Mesenteric fat pad (tissue), 1 donor: ENCODE measurements at regions not wholly inside any gene's neighbourhood (a gene's known extent, or its start where the extent isn't known, plus 50 kb on each side); places are given as distances from the start of the nearest gene placed in this dataset.

Experiments
- DNase-seq: peaks from one replicate; pipeline ENCODE4 v3.0.0-alpha.2; 2020; ENCODE audit warnings: low spot score
- donor health status: DM: yes; HTN: yes; CAD: no.

DNA sequence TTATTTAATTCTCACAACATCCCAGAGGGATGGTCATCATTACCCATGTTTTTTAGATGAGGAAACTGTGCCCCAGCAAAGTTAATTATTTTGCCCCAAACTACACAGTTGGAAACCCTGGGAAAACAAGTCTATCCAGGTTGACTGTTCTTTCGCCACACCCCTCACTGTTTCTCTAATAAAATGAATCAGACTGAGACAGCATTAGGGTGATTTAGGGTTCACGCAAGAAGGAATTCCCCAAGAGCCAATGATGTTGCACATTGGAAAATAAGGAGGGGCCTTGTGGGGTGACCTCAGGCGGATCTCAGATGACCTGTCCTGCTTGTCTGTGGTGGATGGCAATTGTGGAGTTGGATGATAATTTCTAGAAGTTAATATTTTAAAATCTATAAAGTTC is 135.7 kb upstream of the TBX20 start:
- no peak for DNase-seq

DNA sequence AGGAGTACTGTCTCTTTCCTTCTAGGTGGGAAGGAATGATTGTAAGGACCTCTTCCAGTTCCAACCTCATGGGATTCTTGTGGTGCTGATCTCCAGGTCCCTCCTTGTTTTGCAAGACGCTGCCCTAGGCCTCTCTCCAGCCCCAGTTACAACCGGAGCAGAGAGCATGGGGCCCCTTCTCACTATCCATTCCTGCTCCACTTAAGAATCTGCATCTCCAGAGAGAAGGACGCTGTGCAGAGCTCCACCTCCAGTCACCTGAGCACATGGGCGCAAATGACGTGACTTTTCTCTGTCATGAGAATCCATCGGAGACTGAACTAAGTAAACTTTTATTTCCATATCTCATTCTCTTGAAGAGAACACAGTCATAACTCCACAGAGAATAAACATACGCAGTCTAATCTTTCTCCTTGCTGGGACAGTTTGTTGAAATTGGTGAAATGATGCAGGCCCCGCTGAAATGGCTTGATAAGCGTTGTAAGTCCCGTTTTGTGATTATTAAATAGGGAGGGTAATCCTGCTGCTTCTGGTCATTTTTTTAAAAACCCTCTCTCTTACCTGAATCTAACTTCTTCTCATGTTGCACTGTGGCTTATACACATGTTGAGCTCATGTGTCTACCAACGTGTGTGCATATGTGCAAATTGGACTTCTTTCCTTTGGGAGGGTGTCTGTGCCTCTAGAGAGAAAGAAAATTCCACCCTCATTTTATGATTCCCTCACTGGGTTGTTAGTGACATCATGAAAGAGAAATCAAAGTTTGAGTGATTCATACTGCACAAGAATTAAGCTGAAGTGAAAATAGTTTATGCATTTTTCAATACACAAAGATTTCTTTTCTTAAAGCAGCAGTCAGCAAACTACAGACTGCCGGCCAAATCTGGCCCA is 133.2 kb upstream of the TBX20 start:
- DNase-seq: no peak

DNA sequence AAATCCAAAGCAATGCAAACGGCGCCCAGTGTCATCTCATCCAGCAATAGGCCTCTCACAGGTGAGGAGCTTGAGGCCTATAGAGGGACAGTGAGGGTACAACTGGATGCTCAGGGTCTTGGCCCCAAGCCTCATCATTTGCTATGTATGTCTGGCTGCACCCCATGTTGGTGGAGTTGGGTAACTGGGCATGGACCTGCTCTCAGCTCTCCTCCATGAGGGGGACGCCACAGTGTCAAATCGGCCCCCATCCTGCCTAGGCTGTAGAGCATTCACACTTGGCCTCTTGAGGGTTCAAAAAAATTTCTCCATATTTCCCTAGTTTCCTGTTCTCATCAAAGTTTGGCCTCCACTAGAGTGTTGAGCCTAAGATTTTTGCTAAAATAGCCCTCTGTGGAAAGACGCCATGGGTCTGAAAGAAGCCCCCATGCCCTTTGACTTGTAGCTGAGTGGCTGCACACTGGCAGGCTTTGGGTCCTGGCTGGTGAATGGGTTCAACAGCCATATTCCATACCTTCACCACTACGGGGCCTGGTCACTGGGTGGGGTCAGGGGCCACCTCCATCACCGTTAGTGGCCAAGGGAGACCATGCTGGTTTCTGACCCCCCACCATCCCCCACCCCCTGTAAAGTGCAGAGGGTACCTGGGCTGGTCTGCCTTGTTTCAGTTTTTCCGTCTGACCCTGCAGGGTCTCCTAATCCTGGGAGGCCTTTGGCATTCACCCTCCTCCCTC is 132.3 kb upstream of the TBX20 start:
- DNase-seq: no peak

DNA sequence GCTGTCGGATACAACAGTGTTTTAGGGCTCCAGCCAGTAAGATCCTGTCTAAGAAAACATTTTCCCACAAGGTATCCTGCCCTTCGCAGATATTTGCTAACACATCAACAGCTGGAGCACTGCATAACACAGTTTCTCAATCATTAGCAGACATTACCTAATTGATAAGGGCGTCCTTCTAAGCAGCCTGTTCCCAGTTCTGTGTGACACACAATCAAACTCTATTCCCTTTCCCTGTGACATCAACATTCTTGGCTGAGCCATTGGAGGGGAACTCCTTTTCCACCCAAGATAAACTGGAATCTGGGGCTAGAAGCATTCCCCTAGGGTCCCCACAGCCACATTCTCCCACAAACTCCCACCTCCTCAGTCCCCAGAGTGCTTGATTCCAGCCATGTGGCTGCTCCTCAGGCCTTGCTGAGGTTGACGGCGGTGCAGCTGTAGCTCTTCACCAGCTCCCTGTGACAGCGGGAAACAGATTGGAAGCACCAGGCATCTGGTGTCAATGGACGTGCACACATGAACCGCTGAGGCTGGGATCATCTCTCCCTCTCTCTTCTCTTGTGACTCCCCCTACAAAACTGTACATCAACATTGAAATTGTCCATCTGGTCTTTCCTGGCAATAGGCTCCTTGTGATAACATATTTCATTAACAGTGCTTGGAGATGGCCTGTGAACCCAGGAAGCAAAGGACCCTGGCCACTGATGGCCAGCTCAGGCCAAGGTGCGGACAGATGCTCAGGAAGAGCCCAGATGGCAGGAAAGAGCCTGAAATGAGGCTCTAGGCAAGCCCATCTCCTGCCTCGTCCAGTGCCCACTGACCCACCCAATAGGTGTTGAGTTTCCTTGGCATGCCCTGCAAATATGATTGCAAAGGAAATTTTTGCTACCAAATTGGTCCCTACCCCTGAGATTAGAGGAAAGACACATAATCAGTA is 131.1 kb upstream of the TBX20 start:
- no peak for DNase-seq

DNA sequence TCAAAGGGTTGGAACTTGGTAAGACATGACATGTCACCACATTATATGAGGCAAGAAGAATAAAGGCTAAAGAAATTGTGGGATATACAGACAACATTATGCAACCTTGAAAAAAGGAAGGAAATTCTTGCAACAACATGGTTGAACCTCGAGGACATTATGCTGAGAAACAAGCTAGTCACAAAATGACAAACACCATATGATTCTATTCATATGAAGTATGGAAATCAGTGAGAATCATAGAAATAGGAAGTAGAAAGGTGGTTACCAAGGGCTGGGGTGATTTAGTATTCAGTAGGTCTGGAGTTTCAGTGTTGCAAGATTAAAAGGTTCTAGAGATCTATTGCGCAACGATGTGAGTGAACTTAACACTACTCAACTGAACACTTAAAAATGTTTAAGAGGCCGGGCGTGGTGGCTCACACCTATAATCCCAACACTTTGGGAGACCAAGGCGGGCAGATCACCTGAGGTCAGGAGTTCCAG is 126.9 kb upstream of the TBX20 start:
- DNase-seq: no peak

DNA sequence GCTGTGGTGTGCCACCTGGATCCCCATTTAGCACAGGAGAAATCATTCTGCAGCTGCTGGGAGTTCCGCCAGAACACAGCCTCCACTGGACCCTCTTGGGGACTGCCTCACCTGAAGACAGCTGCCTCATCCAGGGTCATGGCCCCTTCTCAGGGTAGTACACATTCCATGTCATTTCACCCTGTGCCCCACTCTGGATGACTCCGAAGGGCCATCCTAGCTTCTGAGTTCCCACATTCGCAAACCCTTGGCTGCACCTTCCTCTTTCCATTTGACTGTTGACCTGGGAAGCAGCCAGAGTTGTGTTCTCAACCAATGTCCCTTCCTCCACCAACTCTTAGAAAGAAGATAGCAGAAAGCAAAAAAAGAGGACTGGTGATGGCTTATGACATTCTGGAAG is 125.6 kb upstream of the TBX20 start:
- DNase-seq: no peak

DNA sequence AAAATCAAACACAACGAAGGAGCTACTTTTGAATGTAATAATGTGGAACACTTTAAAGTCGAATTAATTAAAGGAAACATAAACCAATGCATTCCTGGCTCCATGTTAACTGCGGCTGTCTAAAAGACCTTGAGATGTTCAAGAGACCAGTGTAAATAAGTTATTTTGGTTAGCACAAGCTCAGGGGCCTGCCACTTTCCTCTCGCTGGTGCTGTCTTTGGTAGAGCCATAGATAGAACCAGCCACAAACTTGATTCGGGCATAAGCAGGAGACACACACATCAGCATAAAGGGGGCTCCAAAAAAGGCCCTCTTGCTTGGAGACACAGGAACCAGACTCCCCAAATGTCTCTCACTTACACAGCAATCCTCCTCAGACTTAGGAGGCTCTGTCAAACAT is 121.6 kb upstream of the TBX20 start:
- no peak for DNase-seq

DNA sequence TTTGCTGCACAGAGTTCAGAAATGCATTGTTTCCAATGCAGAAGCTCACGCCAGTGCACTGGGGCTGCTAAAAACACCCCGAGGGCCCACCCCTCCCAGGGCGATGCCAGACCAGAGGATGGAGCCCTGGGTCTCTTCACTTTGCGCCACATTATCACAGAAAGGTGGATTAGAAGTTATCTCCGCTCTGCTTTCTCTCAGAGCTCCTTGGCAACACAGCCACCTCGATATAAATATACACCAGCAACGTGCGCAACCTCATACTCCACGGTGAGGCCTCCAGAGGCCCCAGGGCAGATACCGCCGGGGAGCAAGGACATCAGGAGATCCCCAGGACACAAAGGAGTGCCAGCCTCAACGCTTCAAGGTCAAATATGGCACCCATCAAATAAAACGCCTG is 121.0 kb upstream of the TBX20 start:
- DNase-seq: no peak

DNA sequence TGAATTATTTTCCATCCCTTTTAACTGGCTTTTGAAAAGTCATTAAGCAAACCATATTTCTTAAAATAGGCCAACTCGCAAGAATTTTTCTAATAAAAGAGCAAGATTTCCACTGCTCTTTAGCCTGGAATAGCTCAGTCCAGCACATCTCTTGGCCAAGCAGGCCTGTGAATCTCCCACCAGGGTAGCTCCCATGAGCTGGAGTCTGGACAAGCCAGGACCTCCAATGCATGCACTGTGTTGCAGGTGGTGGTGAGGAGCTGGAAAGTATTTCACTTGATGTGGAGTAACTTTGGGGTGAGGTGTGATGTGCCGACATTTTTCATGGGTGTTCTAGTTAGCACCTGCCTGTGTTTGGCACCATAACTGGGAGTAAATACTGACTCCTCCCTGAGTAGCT is 117.3 kb upstream of the TBX20 start:
- no peak for DNase-seq

DNA sequence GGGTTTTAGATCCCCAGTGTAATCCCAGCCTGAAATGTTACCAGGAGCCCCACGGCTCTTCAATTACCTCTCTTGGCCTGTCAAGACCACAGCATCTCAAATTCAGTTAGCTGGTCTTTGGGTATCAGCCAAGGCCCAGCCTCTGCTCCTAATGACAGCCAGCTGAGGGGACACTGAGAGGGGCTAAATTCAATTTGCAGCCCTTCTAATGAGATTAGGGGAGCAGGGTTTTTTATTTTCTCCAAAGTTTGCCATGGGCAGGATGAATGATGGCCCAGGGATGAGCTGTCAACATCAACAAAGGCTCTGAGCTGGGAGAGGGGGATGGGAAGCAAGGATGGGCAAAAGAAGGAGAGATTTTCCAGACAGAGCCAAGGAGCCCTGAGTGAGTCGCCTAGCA is 116.8 kb upstream of the TBX20 start:
- no peak for DNase-seq

DNA sequence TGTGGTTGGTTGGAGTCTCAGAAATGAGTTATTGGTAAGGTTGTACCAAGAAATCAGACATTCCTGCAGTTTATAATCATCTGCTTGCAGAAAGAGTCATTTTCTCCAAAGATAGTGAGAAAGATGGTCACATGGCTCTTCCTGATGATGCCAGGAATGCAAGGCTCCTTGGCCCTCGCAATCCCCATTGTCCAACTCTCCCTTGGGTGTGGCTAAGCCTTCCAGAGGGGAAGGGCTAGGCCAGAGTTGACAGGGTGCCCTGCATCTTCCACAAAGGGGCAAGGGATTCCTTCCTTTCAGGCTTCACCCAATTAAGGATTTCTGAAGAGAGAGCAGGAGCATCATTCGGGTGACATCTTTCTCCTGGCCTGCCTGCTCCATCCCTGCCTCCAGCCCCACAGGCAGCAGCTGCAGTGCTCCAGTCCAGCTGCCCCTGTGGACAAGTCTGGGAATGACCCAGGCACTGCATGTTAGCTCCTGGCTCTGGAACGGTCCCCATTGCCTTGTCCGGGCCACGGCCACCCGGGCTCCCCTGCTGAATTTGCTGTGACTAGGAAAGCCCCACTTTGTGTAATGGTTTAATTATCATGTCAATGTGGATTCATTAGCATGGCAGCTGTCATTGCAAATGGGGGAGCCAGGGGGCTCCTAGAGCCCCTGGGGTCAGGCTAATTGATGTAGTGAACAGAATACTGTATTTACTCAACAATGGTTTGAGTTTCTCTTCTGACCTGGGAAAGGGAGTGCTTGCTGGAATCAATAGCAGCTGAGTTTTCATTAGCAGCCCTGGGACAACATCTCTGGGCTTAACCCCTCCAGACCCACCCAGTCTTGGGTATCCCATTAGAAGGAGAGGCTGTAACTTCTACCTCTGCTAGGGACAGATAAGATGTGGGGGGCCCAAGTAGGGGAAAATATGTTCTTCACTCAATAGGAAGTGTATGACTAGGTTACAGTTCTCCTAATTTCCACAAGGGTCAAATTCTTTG is 112.6 kb upstream of the TBX20 start:
- DNase-seq: no peak

DNA sequence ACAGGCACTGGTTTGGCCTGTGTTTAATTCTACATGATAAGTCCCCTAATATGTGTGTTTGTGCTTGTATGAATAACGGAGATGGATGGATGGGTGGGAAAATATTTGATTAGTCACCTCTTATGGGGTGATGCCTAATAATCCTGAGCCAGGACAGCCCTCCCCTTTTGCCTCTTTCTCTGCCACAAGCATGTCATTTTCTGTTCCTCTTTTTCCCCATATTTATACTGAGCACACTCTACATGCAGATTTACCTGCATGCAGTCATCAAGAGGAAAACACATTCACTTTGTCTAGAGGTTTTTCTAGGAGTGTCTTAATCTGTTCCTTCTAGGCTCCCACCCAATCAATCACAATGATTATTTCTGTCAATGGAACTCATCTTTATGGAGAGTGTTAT is 111.6 kb upstream of the TBX20 start:
- DNase-seq: no peak

DNA sequence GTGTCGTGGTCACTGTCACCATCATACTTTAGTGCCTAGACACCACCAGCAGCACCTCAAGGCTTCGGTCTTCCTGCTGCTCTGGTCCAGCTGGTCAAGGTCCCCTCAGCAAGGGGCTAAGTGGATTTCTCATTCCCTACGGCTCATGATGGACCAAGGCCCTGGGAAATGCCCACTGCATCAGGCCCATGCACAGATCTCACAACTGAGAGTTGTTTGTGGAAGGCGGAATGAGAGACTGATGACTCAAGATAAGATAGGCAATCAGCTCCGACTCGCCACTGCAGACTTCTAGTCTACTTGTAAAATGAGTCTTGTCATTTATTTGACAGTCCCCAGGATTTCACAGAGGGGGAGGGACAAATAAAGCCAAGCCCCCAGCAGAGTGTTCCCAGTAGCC is 108.4 kb upstream of the TBX20 start:
- no peak for DNase-seq

DNA sequence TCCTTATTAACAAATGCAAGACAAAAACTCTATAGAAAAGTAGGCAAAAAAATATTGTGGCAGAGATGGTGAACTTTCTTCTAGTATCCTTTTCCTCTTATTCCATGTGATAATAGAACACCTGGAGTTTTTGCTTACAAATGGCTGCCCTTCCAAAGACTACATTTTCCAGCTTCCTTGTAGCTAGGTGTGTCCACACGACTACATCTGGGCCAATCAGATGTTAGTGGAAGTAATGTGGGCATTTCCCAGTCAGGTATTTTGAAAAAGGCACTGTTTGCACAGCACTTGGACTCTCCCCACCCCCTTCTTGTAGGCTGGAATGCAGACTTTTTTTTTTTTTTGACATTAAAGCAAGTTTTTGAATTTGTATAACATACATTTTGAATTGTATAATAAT is 105.5 kb upstream of the TBX20 start:
- no peak for DNase-seq

DNA sequence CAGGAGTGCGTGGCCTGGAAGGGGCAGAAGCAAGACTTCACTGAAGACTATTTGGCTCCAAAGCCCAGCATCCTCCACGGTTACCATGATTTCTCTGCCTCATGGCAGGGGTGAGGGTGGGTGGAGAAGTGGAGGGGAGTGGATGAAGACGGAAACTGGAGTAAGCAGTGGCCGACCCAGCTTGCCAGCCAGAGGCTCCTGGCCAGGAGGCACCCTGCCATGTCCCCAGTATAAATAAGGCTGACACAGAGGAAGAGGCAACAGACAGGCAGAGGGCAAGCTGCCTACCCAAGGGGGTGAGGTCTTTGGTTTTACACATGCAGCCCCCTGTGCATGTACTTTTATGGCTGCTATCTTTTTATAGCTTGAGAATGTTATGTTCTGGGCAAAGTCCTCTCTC is 102.6 kb upstream of the TBX20 start:
- DNase-seq: no peak

DNA sequence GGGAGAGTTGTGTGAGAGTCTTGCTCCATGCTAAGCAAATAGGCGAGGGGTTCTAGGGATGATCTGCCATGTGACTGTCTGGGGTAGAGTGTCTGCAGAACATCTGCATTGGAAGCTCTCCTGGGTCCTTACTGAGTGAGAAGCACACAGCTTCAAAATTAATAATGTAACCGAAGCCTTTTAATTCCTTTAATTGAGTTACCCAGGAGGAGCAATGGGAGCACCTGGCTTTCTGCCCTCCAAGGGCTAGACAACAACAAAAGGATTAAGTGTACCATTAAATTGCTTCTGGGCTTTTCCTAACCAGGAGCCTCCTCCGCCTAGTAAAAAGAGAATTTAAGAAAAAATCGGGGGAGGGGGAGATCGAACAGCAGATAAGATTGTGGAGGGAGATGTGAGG is 102.0 kb upstream of the TBX20 start:
- DNase-seq: no peak

DNA sequence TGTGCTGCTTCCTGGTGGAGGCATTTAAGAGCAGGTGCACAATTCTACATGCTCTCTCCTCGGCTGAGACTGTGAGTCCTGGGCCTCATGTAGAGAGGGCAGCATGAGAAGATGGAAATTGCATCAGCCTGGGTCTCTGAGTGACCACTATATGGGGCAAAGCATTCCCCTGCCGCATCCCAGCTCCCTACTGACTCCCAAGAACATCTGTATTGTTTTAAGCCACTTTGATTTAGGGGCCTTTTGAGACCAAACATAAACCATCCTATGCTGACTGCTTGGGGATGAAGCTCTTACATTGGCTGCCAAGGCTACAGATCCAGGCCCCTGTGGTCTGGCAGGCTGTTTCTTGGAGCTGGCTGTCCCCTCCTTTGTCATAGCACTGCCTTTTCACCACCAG is 101.3 kb upstream of the TBX20 start:
- no peak for DNase-seq

DNA sequence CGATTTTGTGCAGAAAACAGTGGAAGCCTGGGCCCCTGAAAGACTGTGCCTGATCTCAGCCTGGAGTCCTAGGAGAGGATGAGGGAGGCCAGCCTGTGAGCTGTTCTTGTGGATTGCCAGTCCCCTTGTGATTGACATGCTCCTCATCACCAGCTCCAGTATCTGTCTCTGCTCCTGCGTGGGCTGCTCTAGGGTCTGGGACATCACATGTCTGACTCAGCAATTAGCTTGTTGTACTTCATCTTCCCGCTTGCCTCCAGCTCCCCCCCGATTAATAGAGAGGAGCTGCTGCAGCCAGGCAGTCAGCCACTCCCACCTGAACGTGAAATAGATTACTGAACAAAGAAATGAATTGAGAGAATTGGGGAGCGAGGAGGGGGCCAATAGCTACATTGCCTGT is 99.6 kb upstream of the TBX20 start:
- DNase-seq: no peak

DNA sequence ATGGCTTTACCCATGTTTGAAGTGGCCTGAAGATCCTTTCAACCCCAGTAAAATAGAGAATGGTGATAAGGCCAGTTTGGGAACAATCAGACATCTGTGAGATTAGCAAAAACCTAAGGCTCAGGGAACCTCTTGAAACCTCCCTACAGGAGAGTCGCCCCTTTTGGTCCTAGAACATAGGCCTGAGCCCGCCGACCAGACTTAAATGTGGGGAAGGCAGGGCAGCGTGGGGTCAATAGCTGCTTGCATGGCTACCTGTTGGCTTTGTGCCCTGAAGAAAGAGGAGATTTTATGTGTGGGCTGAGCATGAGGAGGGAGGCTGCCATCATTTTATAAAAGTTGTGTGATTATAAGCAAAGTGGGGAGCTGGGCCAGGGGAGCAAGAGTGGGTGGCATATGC is 97.6 kb upstream of the TBX20 start:
- no peak for DNase-seq
